Astrocyte (in vitro differentiated cells and primary cell): ENCODE measurements at regions not wholly inside any gene's neighbourhood (a gene's known extent, or its start where the extent isn't known, plus 50 kb on each side); places are given as distances from the start of the nearest gene placed in this dataset.

Experiments used
- DNase-seq: peaks from one replicate; pipeline ENCODE4 v3.0.0-alpha.2; 2010; ENCODE audit warnings: low read depth
- FAIRE-seq: peaks from 2 replicates; lab custom pipeline; 2011; peaks lifted over from hg19 to GRCh38; lab: Jason Lieb, UNC
- H2AFZ ChIP-seq: 2 replicates; pipeline ENCODE4 v1.6.0; 2012; ENCODE audit warnings: low read depth, low read length, inconsistent platforms
- H3K27ac ChIP-seq: 2 replicates; pipeline ENCODE4 v1.5.1; 2011; ENCODE audit warnings: low read depth, low read length, inconsistent platforms
- H3K27me3 ChIP-seq: 2 replicates; pipeline ENCODE4 v1.6.0; 2011; ENCODE audit warnings: low read length, inconsistent platforms; ENCODE audit not compliant: insufficient read depth
- H3K36me3 ChIP-seq: 2 replicates; pipeline ENCODE4 v1.5.1; 2011; ENCODE audit warnings: low read length, inconsistent platforms; ENCODE audit not compliant: insufficient read depth
- H3K4me1 ChIP-seq: 2 replicates; pipeline ENCODE4 v1.5.1; 2011; ENCODE audit warnings: low read length, inconsistent platforms; ENCODE audit not compliant: insufficient read depth
- H3K4me2 ChIP-seq: 2 replicates; pipeline ENCODE4 v1.6.0; 2012; ENCODE audit warnings: low read length, inconsistent platforms
- H3K4me3 ChIP-seq: 2 replicates; pipeline ENCODE4 v1.5.1; 2011; ENCODE audit warnings: low read depth, mild to moderate bottlenecking, low read length, inconsistent platforms; ENCODE audit not compliant: insufficient read depth
- H3K79me2 ChIP-seq: 2 replicates; pipeline ENCODE4 v1.6.0; 2012; ENCODE audit warnings: mild to moderate bottlenecking, low read length, inconsistent platforms; ENCODE audit not compliant: insufficient read depth
- H3K9ac ChIP-seq: 2 replicates; pipeline ENCODE4 v1.6.0; 2012; ENCODE audit warnings: mild to moderate bottlenecking, low read length, inconsistent platforms
- H3K9me3 ChIP-seq: 2 replicates; pipeline ENCODE4 v1.5.1; 2012; ENCODE audit warnings: low read depth, mild to moderate bottlenecking, low read length, inconsistent platforms; ENCODE audit not compliant: insufficient read depth
- H4K20me1 ChIP-seq: 2 replicates; pipeline ENCODE4 v1.6.0; 2012; ENCODE audit warnings: low read length, inconsistent platforms; ENCODE audit not compliant: insufficient read depth
- H3K27ac Mint-ChIP-seq: one replicate; pipeline ENCODE4 v1.8.0; 2021; ENCODE audit warnings: mild to moderate bottlenecking, mixed read lengths; ENCODE audit not compliant: unreplicated experiment
- H3K27me3 Mint-ChIP-seq: one replicate; pipeline ENCODE4 v1.8.0; 2021; ENCODE audit warnings: low read depth, mixed read lengths; ENCODE audit not compliant: unreplicated experiment
- H3K36me3 Mint-ChIP-seq: one replicate; pipeline ENCODE4 v1.8.0; 2021; ENCODE audit warnings: low read depth, mixed read lengths; ENCODE audit not compliant: unreplicated experiment
- H3K4me1 Mint-ChIP-seq: one replicate; pipeline ENCODE4 v1.8.0; 2021; ENCODE audit warnings: low read depth, mixed read lengths; ENCODE audit not compliant: unreplicated experiment
- H3K4me3 Mint-ChIP-seq: one replicate; pipeline ENCODE4 v1.8.0; 2021; ENCODE audit warnings: mild to moderate bottlenecking, moderate library complexity, mixed read lengths; ENCODE audit not compliant: unreplicated experiment
- H3K9me3 Mint-ChIP-seq: one replicate; pipeline ENCODE4 v1.8.0; 2021; ENCODE audit warnings: mild to moderate bottlenecking, mixed read lengths; ENCODE audit not compliant: unreplicated experiment
- EZH2 ChIP-seq: IDR thresholded peaks from 2 replicates; pipeline ENCODE4 v1.6.1; 2012; ENCODE audit warnings: mild to moderate bottlenecking, low read length, inconsistent platforms; ENCODE audit not compliant: insufficient read depth
- TF ChIP-seq, protein P1 (sequence below): IDR thresholded peaks from 2 replicates; pipeline ENCODE4 v1.5.1; 2011; ENCODE audit warnings: low read depth, mild to moderate bottlenecking, inconsistent platforms, low read length, moderate library complexity; ENCODE audit not compliant: insufficient read depth

DNA sequence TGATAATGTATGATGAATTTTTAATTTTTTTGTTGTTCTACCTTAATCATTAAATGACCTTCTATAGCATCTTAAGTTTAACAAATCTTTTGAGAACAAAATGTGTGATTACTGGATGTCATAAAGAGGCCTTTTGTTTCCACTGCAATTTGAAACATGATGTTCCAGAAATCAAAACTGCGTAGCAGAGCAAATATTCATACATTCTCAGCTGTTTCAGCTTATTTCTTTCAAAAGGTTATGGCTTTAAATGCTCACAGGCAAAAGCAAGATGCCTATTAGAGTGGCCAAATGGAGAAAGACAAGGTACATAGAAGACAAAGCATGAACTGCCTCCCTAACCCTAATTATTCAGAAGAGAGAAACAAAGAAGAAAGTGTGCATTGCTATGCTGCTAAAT lies 233.0 kb upstream of the SLC7A11 start:
- Histone ChIP-seq H3K9ac (no peak overlapping the region), H3K79me2 (no peaks in the 10 kb centered on the region), H2AFZ (no peak overlapping the region), H3K27ac (no peak overlapping the region), H3K9me3 (no peaks in the 10 kb centered on the region), H3K27me3 (no peaks in the 10 kb centered on the region), H3K36me3 (no peaks in the 10 kb centered on the region), H4K20me1 (no peaks in the 10 kb centered on the region), H3K4me3 (no peak overlapping the region), H3K4me2 (no peak overlapping the region), H3K4me1 (no peaks in the 10 kb centered on the region)
- DNase-seq (no peak), FAIRE-seq (peak; percentile 9)
- no peak overlapping the region for H3K4me3 Mint-ChIP-seq
- no peaks in the 10 kb centered on the region for H3K9me3 Mint-ChIP-seq
- H3K4me1 Mint-ChIP-seq = no peaks in the 10 kb centered on the region
- no peak for TF ChIP-seq EZH2
- TF ChIP-seq, protein P1, sequence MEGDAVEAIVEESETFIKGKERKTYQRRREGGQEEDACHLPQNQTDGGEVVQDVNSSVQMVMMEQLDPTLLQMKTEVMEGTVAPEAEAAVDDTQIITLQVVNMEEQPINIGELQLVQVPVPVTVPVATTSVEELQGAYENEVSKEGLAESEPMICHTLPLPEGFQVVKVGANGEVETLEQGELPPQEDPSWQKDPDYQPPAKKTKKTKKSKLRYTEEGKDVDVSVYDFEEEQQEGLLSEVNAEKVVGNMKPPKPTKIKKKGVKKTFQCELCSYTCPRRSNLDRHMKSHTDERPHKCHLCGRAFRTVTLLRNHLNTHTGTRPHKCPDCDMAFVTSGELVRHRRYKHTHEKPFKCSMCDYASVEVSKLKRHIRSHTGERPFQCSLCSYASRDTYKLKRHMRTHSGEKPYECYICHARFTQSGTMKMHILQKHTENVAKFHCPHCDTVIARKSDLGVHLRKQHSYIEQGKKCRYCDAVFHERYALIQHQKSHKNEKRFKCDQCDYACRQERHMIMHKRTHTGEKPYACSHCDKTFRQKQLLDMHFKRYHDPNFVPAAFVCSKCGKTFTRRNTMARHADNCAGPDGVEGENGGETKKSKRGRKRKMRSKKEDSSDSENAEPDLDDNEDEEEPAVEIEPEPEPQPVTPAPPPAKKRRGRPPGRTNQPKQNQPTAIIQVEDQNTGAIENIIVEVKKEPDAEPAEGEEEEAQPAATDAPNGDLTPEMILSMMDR = no peak
- H3K27ac Mint-ChIP-seq = no peak overlapping the region
- H3K27me3 Mint-ChIP-seq = peaks cover 2% of the 10 kb centered on the region
- no peaks in the 10 kb centered on the region for H3K36me3 Mint-ChIP-seq

DNA sequence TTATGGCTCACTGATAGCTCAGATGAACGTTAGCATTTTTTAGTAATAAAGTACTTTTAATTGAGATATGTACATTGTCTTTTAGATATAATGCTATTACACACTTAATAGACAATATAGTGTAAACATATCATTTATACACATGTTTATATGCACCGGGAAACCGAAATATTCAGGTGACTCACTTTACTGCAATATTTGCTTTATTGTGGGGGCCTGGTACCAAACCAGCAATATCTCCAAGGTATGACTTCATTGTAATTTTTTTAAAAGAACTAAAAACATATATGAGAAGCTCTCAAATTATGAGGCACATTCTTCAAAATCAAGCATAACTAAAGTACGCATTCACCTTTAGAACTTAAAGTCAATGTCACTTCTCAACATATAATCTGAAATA lies 231.2 kb upstream of the SLC7A11 start:
- no peak for FAIRE-seq
- H3K27ac Mint-ChIP-seq = no peak overlapping the region

More for the DNA sequence above, 231.2 kb upstream of the SLC7A11 start:
- Histone ChIP-seq H3K27me3 (no peaks in the 10 kb centered on the region), H3K4me2 (no peak overlapping the region), H3K27ac (no peak overlapping the region), H3K4me3 (no peak overlapping the region), H3K9ac (no peak overlapping the region), H3K36me3 (no peaks in the 10 kb centered on the region), H2AFZ (no peak overlapping the region), H4K20me1 (no peaks in the 10 kb centered on the region), H3K79me2 (no peaks in the 10 kb centered on the region), H3K4me1 (no peaks in the 10 kb centered on the region), H3K9me3 (no peaks in the 10 kb centered on the region)
- DNase-seq = no peak
- TF ChIP-seq, protein P1 = no peak
- TF ChIP-seq EZH2 = no peak
- H3K27me3 Mint-ChIP-seq = peaks cover 2% of the 10 kb centered on the region
- H3K4me1 Mint-ChIP-seq = no peaks in the 10 kb centered on the region
- H3K4me3 Mint-ChIP-seq = no peak overlapping the region
- H3K36me3 Mint-ChIP-seq = no peaks in the 10 kb centered on the region
- H3K9me3 Mint-ChIP-seq = no peaks in the 10 kb centered on the region
